ENCODE measurements at regions not wholly inside any gene's neighbourhood (a gene's known extent, or its start where the extent isn't known, plus 50 kb on each side); places are given as distances from the start of the nearest gene placed in this dataset.

- Histone ChIP-seq H2AFZ (no peak overlapping the region), H3K79me2 (no peaks in the 10 kb centered on the region), H3K27ac (no peak overlapping the region), H3K36me3 (ENCODE audit: control insufficient read depth, insufficient read depth, low read length) (no peaks in the 10 kb centered on the region), H3K4me3 (ENCODE audit: low read depth, low read length) (no peak overlapping the region), H3K9me3 (ENCODE audit: control insufficient read depth, low read length) (no peaks in the 10 kb centered on the region), H3K27me3 (ENCODE audit: control insufficient read depth, insufficient read depth, low read length) (no peaks in the 10 kb centered on the region), H3K4me2 (ENCODE audit: low read length) (no peak overlapping the region), H3K9ac (no peak overlapping the region), H3K4me1 (no peaks in the 10 kb centered on the region)
- TF ChIP-seq, protein P1, sequence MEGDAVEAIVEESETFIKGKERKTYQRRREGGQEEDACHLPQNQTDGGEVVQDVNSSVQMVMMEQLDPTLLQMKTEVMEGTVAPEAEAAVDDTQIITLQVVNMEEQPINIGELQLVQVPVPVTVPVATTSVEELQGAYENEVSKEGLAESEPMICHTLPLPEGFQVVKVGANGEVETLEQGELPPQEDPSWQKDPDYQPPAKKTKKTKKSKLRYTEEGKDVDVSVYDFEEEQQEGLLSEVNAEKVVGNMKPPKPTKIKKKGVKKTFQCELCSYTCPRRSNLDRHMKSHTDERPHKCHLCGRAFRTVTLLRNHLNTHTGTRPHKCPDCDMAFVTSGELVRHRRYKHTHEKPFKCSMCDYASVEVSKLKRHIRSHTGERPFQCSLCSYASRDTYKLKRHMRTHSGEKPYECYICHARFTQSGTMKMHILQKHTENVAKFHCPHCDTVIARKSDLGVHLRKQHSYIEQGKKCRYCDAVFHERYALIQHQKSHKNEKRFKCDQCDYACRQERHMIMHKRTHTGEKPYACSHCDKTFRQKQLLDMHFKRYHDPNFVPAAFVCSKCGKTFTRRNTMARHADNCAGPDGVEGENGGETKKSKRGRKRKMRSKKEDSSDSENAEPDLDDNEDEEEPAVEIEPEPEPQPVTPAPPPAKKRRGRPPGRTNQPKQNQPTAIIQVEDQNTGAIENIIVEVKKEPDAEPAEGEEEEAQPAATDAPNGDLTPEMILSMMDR (IDR thresholded peaks at IDR 0.05): no peak
Measured at GRCh38 chr14:25430808-25431207, 380.9 kb upstream of the STXBP6 start.

DNA sequence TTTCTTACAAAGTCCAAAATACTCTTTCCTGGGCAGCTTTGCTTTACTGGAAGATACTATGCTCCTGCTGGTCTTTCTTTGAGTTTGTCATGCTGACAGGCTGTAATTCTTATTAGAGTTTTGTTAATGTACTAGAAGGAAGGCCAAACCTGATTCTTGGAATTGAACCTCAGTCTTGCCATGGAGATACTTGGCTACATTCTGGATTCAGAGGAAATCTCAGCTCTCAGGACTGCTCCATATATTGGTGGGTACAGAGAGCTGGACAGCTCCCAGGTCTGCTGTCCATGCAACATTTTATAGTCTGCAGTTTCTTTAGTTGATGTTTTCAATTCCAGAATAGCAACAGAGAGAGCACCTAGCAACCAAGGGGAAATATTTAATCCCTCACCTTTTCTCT lies 363.1 kb upstream of the STXBP6 start:
- no peaks in the 10 kb centered on the region for H3K9me3 ChIP-seq (ENCODE audit: control insufficient read depth, low read length)
- no peak overlapping the region for H3K4me2 ChIP-seq (ENCODE audit: low read length)
- no peak overlapping the region for H3K27ac ChIP-seq
- H3K9ac ChIP-seq: no peak overlapping the region
- H3K36me3 ChIP-seq (ENCODE audit: control insufficient read depth, insufficient read depth, low read length): no peaks in the 10 kb centered on the region
- H3K79me2 ChIP-seq: no peaks in the 10 kb centered on the region
- TF ChIP-seq, protein P1 (IDR thresholded peaks at IDR 0.05): no peak
- H3K27me3 ChIP-seq (ENCODE audit: control insufficient read depth, insufficient read depth, low read length): no peaks in the 10 kb centered on the region
- H3K4me1 ChIP-seq: no peaks in the 10 kb centered on the region
- H3K4me3 ChIP-seq (ENCODE audit: low read depth, low read length): no peak overlapping the region
- no peak overlapping the region for H2AFZ ChIP-seq

DNA sequence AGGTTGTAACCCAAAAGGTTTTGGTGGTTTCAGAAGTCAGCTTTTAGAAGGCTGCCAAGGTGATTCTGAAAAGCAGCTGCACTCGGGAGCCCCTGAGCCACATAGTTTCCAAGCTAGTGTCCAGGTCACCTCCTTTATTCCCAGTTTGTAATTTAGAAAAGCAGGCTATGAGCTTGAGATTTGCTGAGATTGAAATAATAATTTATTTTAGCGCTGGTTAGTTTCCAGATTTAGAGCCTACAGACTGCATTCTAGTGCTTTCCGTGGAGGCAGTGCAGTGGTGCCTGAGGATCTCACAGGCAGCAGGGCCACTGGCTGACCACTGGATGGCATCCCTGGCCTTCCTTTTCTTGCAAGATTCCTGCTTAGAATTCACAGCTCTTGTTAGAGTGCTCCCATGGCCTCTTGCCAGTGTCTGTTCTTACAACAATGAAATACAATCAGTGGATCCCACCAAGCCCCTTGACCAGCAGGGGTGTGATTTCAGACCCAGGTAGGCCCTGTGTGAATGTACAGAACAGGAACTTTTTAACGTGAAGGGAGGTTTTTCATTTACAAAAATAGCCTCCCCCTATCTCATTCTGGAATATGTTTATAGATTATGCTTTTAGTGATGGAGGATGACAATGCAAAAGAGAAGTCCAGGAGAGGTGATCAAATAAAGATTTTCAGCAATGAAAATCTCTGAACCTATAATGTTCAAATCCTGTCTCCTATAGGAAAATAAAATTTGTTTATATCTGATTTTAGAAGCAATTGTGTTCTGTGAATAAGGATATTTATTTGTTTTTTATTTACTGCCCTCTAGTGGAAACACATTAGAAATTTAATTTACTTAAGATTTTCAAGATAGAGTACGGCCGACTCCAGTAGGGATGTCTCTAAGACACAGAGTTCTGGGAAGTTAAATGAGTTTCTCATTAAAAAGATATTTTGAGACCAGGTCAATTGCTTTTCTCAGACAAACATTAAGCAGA lies 362.1 kb upstream of the STXBP6 start:
- Histone ChIP-seq H3K79me2 (no peaks in the 10 kb centered on the region), H3K27me3 (ENCODE audit: control insufficient read depth, insufficient read depth, low read length) (no peaks in the 10 kb centered on the region), H3K4me2 (ENCODE audit: low read length) (no peak overlapping the region), H3K4me1 (no peaks in the 10 kb centered on the region), H2AFZ (no peak overlapping the region), H3K36me3 (ENCODE audit: control insufficient read depth, insufficient read depth, low read length) (no peaks in the 10 kb centered on the region), H3K9ac (no peak overlapping the region), H3K27ac (no peak overlapping the region), H3K4me3 (ENCODE audit: low read depth, low read length) (no peak overlapping the region), H3K9me3 (ENCODE audit: control insufficient read depth, low read length) (no peaks in the 10 kb centered on the region)
- TF ChIP-seq, protein P1 (IDR thresholded peaks at IDR 0.05): no peak

DNA sequence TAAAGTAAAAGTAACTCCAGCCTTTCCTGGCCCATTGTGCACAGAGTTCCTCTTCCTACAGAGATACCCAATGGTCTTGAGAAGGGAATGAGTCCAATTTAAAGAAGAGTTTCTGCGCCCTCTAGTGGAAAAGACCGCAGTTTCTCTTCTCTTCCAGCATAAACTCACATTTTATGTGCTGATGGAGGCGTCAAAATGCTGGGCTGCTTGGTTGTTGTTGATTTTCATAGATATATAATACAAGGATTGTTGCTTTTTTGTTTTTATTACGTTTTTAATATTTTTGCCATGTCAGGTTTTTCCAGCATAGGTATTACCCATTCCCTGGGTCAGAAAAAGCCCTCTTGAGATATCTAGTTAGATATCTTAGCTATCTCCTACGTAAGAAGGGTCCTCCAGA lies 356.9 kb upstream of the STXBP6 start:
- Histone ChIP-seq H3K36me3 (ENCODE audit: control insufficient read depth, insufficient read depth, low read length) (no peaks in the 10 kb centered on the region), H3K27me3 (ENCODE audit: control insufficient read depth, insufficient read depth, low read length) (no peaks in the 10 kb centered on the region), H3K9ac (no peak overlapping the region), H3K79me2 (no peaks in the 10 kb centered on the region), H3K27ac (no peak overlapping the region), H2AFZ (no peak overlapping the region), H3K4me3 (ENCODE audit: low read depth, low read length) (no peak overlapping the region), H3K9me3 (ENCODE audit: control insufficient read depth, low read length) (no peaks in the 10 kb centered on the region), H3K4me2 (ENCODE audit: low read length) (no peak overlapping the region), H3K4me1 (no peaks in the 10 kb centered on the region)
- TF ChIP-seq, protein P1 (IDR thresholded peaks at IDR 0.05): peak; percentile 47

All from parathyroid adenoma (tissue), 2 donors.